ENCODE measurements at regions not wholly inside any gene's neighbourhood (a gene's known extent, or its start where the extent isn't known, plus 50 kb on each side); places are given as distances from the start of the nearest gene placed in this dataset.

GRCh38 chr11:70544774-70545609 lies 146.7 kb downstream of the CTTN start:
- H3K27ac ChIP-seq (ENCODE audit: low read depth, low read length), result no peak overlapping the region

GRCh38 chr11:70545610-70545912 lies 147.2 kb downstream of the CTTN start:
- H3K4me1 ChIP-seq (ENCODE audit: control insufficient read depth, insufficient read depth, low read length), result no peaks in the 10 kb centered on the region
- H3K36me3 ChIP-seq (ENCODE audit: control insufficient read depth, insufficient read depth, low read length), result no peaks in the 10 kb centered on the region
- H3K27ac ChIP-seq (ENCODE audit: low read depth, low read length), result no peak overlapping the region
- H3K9ac ChIP-seq (ENCODE audit: low read length), result no peak overlapping the region
- H3K27me3 ChIP-seq (ENCODE audit: control insufficient read depth, insufficient read depth, low read length), result no peaks in the 10 kb centered on the region
- no peak overlapping the region for H3K4me3 ChIP-seq (ENCODE audit: low read length)

More at GRCh38 chr11:70544774-70545609, 146.7 kb downstream of the CTTN start:
- no peaks in the 10 kb centered on the region for H3K36me3 ChIP-seq (ENCODE audit: control insufficient read depth, insufficient read depth, low read length)
- H3K27me3 ChIP-seq (ENCODE audit: control insufficient read depth, insufficient read depth, low read length), result no peaks in the 10 kb centered on the region
- no peak overlapping the region for H3K9ac ChIP-seq (ENCODE audit: low read length)
- H3K4me3 ChIP-seq (ENCODE audit: low read length), result no peak overlapping the region
- H3K4me1 ChIP-seq (ENCODE audit: control insufficient read depth, insufficient read depth, low read length), result no peaks in the 10 kb centered on the region

DNA sequence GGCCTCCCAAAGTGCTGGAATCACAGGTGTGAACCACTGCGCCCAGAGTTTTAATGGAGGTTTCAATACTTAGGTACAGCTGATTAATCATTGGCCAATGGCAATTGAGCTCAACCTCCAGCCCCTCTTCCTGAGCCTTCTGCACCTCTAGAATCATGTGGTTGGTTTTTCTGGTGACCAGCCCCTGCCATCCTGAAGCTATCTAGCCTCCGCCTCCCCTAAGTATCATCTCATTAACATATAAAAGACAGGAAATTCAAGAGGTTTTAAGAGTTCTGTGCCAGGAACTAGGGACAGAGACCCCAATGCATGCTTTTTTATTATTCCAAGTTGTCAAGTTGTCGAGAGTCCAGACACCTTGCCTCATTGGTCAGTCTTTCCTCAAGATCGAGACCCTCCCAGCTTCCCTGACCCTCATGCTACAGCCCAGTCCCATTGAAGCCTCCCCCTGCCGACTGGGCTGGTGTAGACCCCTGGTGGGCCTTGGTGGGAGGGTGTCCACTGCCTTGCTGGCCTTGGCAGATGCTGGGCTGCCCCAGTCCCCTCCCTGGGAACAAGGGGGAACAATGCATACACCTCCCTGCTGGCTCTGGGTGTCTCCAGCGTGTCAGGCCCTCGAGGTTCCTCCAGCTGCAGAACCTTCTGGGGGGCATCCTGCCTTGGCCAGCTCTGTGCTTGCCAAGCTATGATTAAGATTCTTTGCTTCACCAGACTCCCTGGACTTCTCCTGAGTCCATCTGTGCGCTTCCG lies 148.0 kb downstream of the CTTN start:
- no peak overlapping the region for H3K9ac ChIP-seq (ENCODE audit: low read length)
- H3K36me3 ChIP-seq (ENCODE audit: control insufficient read depth, insufficient read depth, low read length), result no peaks in the 10 kb centered on the region
- no peak overlapping the region for H3K27ac ChIP-seq (ENCODE audit: low read depth, low read length)
- H3K4me1 ChIP-seq (ENCODE audit: control insufficient read depth, insufficient read depth, low read length), result no peaks in the 10 kb centered on the region
- H3K27me3 ChIP-seq (ENCODE audit: control insufficient read depth, insufficient read depth, low read length), result no peaks in the 10 kb centered on the region
- H3K4me3 ChIP-seq (ENCODE audit: low read length), result no peak overlapping the region

GRCh38 chr11:70547386-70547785 lies 149.1 kb downstream of the CTTN start:
- Histone ChIP-seq H3K36me3 (ENCODE audit: control insufficient read depth, insufficient read depth, low read length) (no peaks in the 10 kb centered on the region), H3K27ac (ENCODE audit: low read depth, low read length) (no peak overlapping the region), H3K9ac (ENCODE audit: low read length) (no peak overlapping the region), H3K27me3 (ENCODE audit: control insufficient read depth, insufficient read depth, low read length) (no peaks in the 10 kb centered on the region), H3K4me3 (ENCODE audit: low read length) (no peak overlapping the region), H3K4me1 (ENCODE audit: control insufficient read depth, insufficient read depth, low read length) (no peaks in the 10 kb centered on the region)

DNA sequence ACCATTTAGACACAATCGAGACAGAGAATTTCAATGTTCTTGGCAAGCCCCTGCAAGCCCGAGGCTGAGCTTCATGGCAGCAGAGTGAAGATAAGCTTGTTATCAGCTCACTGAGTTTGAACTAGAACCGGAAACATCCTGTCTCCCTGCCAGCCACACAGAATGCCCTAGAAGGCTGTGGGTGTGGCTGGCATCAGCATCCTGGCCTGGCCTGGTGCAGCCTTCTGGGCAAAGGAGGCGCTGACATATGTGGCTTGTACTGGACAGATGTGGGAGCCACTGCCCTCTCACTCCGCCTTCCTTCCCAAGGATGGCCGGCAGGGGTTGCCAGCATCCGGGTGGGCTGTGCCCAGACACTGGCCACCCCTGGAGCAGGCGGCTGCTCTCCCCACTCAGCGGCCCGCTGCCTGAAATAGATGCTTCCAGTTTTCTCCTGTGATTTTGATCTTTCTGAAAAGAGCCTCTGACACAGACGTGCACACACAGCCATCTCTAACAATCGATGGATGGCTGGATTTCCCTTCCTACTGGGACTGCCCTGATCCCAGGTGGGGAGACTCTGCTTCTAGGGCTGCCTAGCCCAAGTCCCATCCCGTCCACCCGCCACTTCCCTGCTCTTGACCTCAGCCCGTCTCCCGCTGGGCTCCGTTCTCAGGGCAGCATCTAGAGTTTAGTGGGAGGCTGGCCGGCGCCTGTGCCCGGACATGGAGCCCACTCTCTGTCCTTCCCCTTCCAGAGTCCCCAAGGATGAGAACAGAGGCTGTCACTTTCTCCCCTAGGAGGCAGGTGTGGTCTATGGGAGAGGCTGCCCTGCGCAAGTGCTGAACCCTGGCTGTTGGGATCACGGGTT lies 149.7 kb downstream of the CTTN start:
- Histone ChIP-seq H3K9ac (ENCODE audit: low read length) (no peak overlapping the region), H3K4me1 (ENCODE audit: control insufficient read depth, insufficient read depth, low read length) (no peaks in the 10 kb centered on the region), H3K4me3 (ENCODE audit: low read length) (no peak overlapping the region), H3K27ac (ENCODE audit: low read depth, low read length) (no peak overlapping the region), H3K27me3 (ENCODE audit: control insufficient read depth, insufficient read depth, low read length) (no peaks in the 10 kb centered on the region), H3K36me3 (ENCODE audit: control insufficient read depth, insufficient read depth, low read length) (no peaks in the 10 kb centered on the region)

DNA sequence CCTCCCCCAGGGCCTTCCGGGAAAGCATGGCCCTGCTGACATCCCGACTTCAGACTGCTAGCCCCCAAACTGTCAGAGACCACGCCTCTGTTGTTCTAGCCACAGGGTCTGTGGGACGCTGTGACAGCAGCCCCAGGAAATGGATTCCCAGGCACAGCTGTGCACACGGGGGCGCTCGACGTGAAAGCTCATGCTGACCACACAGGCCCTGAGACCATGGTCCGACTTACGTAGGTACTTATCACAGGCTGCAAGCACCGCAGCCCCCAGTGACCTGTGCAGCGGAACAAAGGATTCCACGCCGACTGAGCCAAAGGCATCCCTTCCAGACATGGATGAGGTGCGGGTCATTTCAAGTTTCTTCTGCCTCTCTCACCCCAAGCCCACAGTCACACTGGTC lies 150.6 kb downstream of the CTTN start:
- H3K4me3 ChIP-seq (ENCODE audit: low read length), result no peak overlapping the region
- H3K27me3 ChIP-seq (ENCODE audit: control insufficient read depth, insufficient read depth, low read length), result no peaks in the 10 kb centered on the region
- H3K4me1 ChIP-seq (ENCODE audit: control insufficient read depth, insufficient read depth, low read length), result no peaks in the 10 kb centered on the region
- no peaks in the 10 kb centered on the region for H3K36me3 ChIP-seq (ENCODE audit: control insufficient read depth, insufficient read depth, low read length)
- no peak overlapping the region for H3K9ac ChIP-seq (ENCODE audit: low read length)
- no peak overlapping the region for H3K27ac ChIP-seq (ENCODE audit: low read depth, low read length)

- Histone ChIP-seq H3K27me3 (ENCODE audit: control insufficient read depth, insufficient read depth, low read length) (no peaks in the 10 kb centered on the region), H3K9ac (ENCODE audit: low read length) (no peak overlapping the region), H3K4me1 (ENCODE audit: control insufficient read depth, insufficient read depth, low read length) (no peaks in the 10 kb centered on the region), H3K27ac (ENCODE audit: low read depth, low read length) (no peak overlapping the region), H3K4me3 (ENCODE audit: low read length) (no peak overlapping the region), H3K36me3 (ENCODE audit: control insufficient read depth, insufficient read depth, low read length) (no peaks in the 10 kb centered on the region)
Observed at GRCh38 chr11:70549386-70549785, 151.1 kb downstream of the CTTN start.

- no peak overlapping the region for H3K4me3 ChIP-seq (ENCODE audit: low read length)
- H3K36me3 ChIP-seq (ENCODE audit: control insufficient read depth, insufficient read depth, low read length), result no peaks in the 10 kb centered on the region
- H3K9ac ChIP-seq (ENCODE audit: low read length), result no peak overlapping the region
- H3K27ac ChIP-seq (ENCODE audit: low read depth, low read length), result no peak overlapping the region
- no peaks in the 10 kb centered on the region for H3K27me3 ChIP-seq (ENCODE audit: control insufficient read depth, insufficient read depth, low read length)
- no peaks in the 10 kb centered on the region for H3K4me1 ChIP-seq (ENCODE audit: control insufficient read depth, insufficient read depth, low read length)
Observed at GRCh38 chr11:70549796-70550195, 151.5 kb downstream of the CTTN start.

DNA sequence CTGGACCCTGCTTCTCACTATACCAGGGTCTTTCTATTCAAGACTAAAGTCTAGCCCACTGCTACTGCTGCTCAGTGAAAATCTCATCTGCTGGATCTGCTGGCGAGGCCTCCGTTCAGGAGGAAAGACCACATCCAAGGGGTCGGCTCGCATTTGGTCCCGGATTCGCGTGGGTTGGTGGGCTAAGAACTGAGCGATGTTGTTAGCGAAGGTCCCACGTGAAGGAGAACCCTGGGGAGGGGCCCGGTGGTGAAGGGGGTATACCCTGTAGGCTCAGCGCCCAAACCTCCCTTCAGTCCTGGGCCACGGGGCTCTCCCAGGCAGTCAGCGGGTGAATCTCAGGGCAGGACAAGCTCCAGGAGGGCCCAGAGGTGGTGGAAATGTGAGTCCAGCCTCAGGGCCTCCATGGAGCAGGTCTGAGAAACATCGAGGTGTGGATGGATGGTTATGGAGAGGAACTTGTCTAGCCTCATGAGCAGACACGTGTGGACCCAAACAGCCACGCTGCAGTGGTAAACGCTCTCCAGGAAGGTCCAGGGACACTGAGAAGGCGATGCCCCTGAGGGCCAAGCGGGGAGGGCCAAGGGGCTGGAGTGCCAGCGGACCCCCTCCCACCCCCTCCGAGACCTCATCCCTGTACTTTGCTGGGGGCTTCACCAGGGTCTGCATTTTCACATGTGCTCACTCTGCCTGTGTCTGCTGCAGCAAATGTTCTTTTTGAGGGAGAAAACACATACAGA lies 152.3 kb downstream of the CTTN start:
- H3K4me1 ChIP-seq (ENCODE audit: control insufficient read depth, insufficient read depth, low read length), result no peaks in the 10 kb centered on the region
- no peaks in the 10 kb centered on the region for H3K27me3 ChIP-seq (ENCODE audit: control insufficient read depth, insufficient read depth, low read length)
- no peak overlapping the region for H3K4me3 ChIP-seq (ENCODE audit: low read length)
- H3K9ac ChIP-seq (ENCODE audit: low read length), result no peak overlapping the region
- H3K36me3 ChIP-seq (ENCODE audit: control insufficient read depth, insufficient read depth, low read length), result no peaks in the 10 kb centered on the region
- H3K27ac ChIP-seq (ENCODE audit: low read depth, low read length), result no peak overlapping the region

DNA sequence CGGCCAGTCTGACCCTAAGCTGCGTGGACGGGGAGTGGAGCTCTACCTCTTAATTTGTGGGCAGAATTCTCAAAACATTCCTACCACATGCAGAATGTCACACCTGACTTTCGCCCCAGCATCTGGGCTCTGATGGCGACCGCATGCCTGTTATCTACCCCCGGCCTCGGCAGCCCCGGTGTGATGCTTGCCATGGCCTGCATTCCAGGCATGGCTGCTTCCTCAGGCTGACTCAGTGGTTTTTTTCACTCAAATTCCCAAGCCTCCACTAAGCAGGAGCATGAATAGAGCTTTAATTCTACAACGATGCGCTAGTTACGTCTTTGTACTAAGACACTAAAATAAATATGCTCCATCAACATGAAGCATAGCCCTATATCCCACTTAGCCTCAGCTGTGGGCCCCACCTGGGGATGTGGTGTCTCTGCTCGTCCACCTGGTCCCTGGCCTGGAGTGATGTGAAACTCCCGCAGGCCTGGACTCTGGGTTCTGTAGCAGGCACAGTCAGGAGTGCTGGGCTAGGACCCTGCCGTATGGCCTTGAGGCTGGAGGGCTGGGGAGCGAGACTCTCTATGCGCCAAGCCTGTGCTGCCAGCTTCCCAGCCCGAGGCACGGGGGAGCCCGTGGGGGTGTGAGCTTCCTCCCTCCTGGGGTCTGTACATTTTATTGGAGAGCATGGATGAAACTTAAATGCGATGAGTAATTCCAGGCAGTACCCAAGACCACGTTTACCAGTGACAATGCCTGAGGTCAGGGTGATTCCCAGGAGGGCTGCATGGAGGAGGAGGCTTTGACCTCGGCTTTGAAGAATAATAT lies 153.2 kb downstream of the CTTN start:
- Histone ChIP-seq H3K4me1 (ENCODE audit: control insufficient read depth, insufficient read depth, low read length) (no peaks in the 10 kb centered on the region), H3K27me3 (ENCODE audit: control insufficient read depth, insufficient read depth, low read length) (no peaks in the 10 kb centered on the region), H3K9ac (ENCODE audit: low read length) (no peak overlapping the region), H3K36me3 (ENCODE audit: control insufficient read depth, insufficient read depth, low read length) (no peaks in the 10 kb centered on the region), H3K27ac (ENCODE audit: low read depth, low read length) (no peak overlapping the region), H3K4me3 (ENCODE audit: low read length) (no peak overlapping the region)

Data from rectal smooth muscle tissue (tissue), 1 donor.